Karpas-422 (cell line): ENCODE measurements at regions not wholly inside any gene's neighbourhood (a gene's known extent, or its start where the extent isn't known, plus 50 kb on each side); places are given as distances from the start of the nearest gene placed in this dataset.

Experiments used
- DNase-seq: peaks from one replicate; pipeline ENCODE4 v3.0.0-alpha.2; 2015
- H2AFZ ChIP-seq: fragments of 200-600 bp; sonication (generic); 2 replicates; pipeline ENCODE4 v1.6.1; 2014; ENCODE audit warnings: antibody characterized with exemption, low read length, mixed read lengths
- H3K27ac ChIP-seq: fragments of 200-600 bp; sonication (generic); 2 replicates; pipeline ENCODE4 v1.5.1; 2014; ENCODE audit warnings: mild to moderate bottlenecking, low read length, moderate library complexity
- H3K27me3 ChIP-seq: fragments of 200-600 bp; sonication (generic); 2 replicates; pipeline ENCODE4 v1.6.1; 2014; ENCODE audit warnings: low read length, mixed read lengths
- H3K36me3 ChIP-seq: fragments of 200-600 bp; sonication (generic); 2 replicates; pipeline ENCODE4 v1.6.1; 2014; ENCODE audit warnings: low read length, mixed read lengths; ENCODE audit not compliant: insufficient read depth
- H3K4me1 ChIP-seq: fragments of 200-600 bp; sonication (generic); 2 replicates; pipeline ENCODE4 v1.6.1; 2014; ENCODE audit warnings: mild to moderate bottlenecking, low read length, mixed read lengths
- H3K4me2 ChIP-seq: fragments of 200-600 bp; sonication (generic); 2 replicates; pipeline ENCODE4 v1.6.1; 2014; ENCODE audit warnings: low read length, low read depth, mild to moderate bottlenecking; ENCODE audit not compliant: poor library complexity, severe bottlenecking
- H3K4me3 ChIP-seq: fragments of 200-600 bp; sonication (generic); 2 replicates; pipeline ENCODE4 v1.5.1; 2014; ENCODE audit warnings: mild to moderate bottlenecking, antibody characterized with exemption, low read length, mixed read lengths
- H3K79me2 ChIP-seq: fragments of 200-600 bp; sonication (generic); 2 replicates; pipeline ENCODE4 v1.6.1; 2014; ENCODE audit warnings: mild to moderate bottlenecking, low read length, mixed read lengths
- H3K9ac ChIP-seq: fragments of 200-600 bp; sonication (generic); 2 replicates; pipeline ENCODE4 v1.6.0; 2014; ENCODE audit warnings: low read length
- H3K9me2 ChIP-seq: fragments of 200-600 bp; sonication (generic), shearing (Covaris generic); replicated peaks from 2 replicates; pipeline ENCODE4 v1.6.0; 2014; ENCODE audit warnings: mild to moderate bottlenecking, low read length, moderate library complexity; ENCODE audit not compliant: insufficient read depth
- H3K9me3 ChIP-seq: fragments of 300-700, 200-600 bp; sonication (generic); 2 replicates; pipeline ENCODE4 v1.6.1; 2014; ENCODE audit warnings: low read length, mixed read lengths
- H4K20me1 ChIP-seq: fragments of 200-600 bp; sonication (generic); 2 replicates; pipeline ENCODE4 v1.6.1; 2014; ENCODE audit warnings: mild to moderate bottlenecking, antibody characterized with exemption, low read length, low read depth; ENCODE audit not compliant: insufficient read depth

GRCh38 chr14:98888927-98889835 is 382.8 kb downstream of the BCL11B start:
- Histone ChIP-seq H3K9me2 (no peaks in the 10 kb centered on the region), H4K20me1 (no peaks in the 10 kb centered on the region), H3K27ac (no peak overlapping the region), H3K9ac (no peak overlapping the region), H3K4me2 (no peak overlapping the region), H2AFZ (no peak overlapping the region), H3K27me3 (no peaks in the 10 kb centered on the region), H3K79me2 (no peaks in the 10 kb centered on the region), H3K9me3 (no peaks in the 10 kb centered on the region; the same call in 1 of the 2 replicates), H3K36me3 (no peaks in the 10 kb centered on the region), H3K4me1 (no peaks in the 10 kb centered on the region), H3K4me3 (no peak overlapping the region)
- DNase-seq: no peak

DNA sequence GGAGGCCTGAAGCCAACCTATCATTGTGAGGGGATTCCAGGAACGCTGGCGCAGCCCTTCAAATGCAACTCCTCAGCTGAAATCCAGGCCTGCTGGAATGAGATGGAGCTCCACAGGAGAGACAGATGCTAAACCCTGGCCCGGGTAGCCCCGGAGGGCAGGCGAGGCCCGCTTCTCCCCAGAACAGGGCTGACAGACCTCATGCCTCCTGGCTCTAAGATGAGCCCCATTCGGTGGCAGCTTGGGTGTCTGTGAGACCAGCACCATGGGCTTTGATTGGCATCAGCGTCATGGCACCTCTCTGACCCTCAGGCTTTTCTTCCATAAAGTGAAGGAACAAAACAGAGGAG is 382.2 kb downstream of the BCL11B start:
- no peaks in the 10 kb centered on the region for H3K27me3 ChIP-seq
- no peaks in the 10 kb centered on the region for H3K4me1 ChIP-seq
- DNase-seq: no peak
- H4K20me1 ChIP-seq: no peaks in the 10 kb centered on the region
- H3K79me2 ChIP-seq: no peaks in the 10 kb centered on the region
- no peak overlapping the region for H2AFZ ChIP-seq
- no peak overlapping the region for H3K9ac ChIP-seq
- no peaks in the 10 kb centered on the region for H3K36me3 ChIP-seq
- H3K4me3 ChIP-seq: no peak overlapping the region
- no peak overlapping the region for H3K27ac ChIP-seq
- H3K9me2 ChIP-seq: no peaks in the 10 kb centered on the region
- H3K9me3 ChIP-seq: no peaks in the 10 kb centered on the region; the same call in 1 of the 2 replicates
- no peak overlapping the region for H3K4me2 ChIP-seq

- Histone ChIP-seq H3K27me3 (no peaks in the 10 kb centered on the region), H3K9ac (no peak overlapping the region), H3K4me1 (no peaks in the 10 kb centered on the region), H3K79me2 (no peaks in the 10 kb centered on the region), H3K4me3 (no peak overlapping the region), H3K27ac (no peak overlapping the region), H4K20me1 (no peaks in the 10 kb centered on the region), H2AFZ (no peak overlapping the region), H3K36me3 (no peaks in the 10 kb centered on the region), H3K4me2 (no peak overlapping the region), H3K9me2 (no peaks in the 10 kb centered on the region), H3K9me3 (no peaks in the 10 kb centered on the region; the same call in 1 of the 2 replicates)
- no peak for DNase-seq
Measured at GRCh38 chr14:98890556-98891340, 381.2 kb downstream of the BCL11B start.

DNA sequence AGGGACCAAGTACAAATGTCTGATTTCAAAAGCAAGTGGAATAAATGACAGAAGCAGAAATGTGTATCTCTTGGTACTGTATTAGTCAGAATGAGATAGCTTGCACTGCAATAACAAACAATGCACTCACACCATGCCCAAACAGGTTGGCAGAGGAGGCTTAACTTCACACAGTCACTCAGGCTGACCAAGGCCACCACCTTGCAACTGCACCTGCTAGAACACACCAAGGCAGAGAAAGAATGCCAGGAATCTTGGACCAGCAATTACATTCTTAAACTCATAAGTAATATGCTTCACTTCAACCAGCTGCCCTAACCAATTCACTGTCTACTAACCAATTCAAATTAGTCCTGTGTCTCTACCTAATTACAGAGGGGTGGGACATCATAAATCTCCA is 378.3 kb downstream of the BCL11B start:
- Histone ChIP-seq H3K9me2 (no peaks in the 10 kb centered on the region), H3K4me2 (no peak overlapping the region), H3K79me2 (no peaks in the 10 kb centered on the region), H2AFZ (no peak overlapping the region), H3K27me3 (no peaks in the 10 kb centered on the region), H3K36me3 (no peaks in the 10 kb centered on the region), H3K4me3 (no peak overlapping the region), H3K9ac (no peak overlapping the region), H4K20me1 (no peaks in the 10 kb centered on the region), H3K4me1 (no peaks in the 10 kb centered on the region), H3K27ac (no peak overlapping the region), H3K9me3 (no peaks in the 10 kb centered on the region; the same call in 1 of the 2 replicates)
- DNase-seq: no peak

GRCh38 chr14:98894600-98894999 is 377.4 kb downstream of the BCL11B start:
- Histone ChIP-seq H3K9me3 (no peaks in the 10 kb centered on the region; the same call in 1 of the 2 replicates), H3K4me2 (no peak overlapping the region), H3K27ac (no peak overlapping the region), H3K4me3 (no peak overlapping the region), H3K9ac (no peak overlapping the region), H3K79me2 (no peaks in the 10 kb centered on the region), H3K9me2 (no peaks in the 10 kb centered on the region), H3K4me1 (no peaks in the 10 kb centered on the region), H3K36me3 (no peaks in the 10 kb centered on the region), H2AFZ (no peak overlapping the region), H4K20me1 (no peaks in the 10 kb centered on the region), H3K27me3 (no peaks in the 10 kb centered on the region)
- DNase-seq: no peak

DNA sequence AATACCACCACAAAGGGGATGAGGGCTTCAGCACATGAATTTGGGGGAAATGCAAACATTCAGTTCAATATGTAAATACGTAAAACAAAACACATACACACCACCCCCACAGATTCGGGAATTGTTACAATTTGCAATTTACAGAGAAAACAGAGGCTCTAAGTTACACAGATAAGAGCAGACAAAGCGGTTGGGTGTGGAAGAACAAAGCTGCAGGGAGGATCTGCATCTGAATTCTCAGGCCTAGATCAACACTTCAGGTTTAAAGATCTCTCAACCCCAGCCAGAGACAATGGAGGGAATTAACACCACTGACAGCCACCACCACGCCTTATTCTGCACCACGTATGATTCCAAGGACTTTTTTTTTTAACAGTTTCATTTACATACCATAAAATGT is 375.5 kb downstream of the BCL11B start:
- no peak overlapping the region for H3K9ac ChIP-seq
- no peaks in the 10 kb centered on the region for H3K27me3 ChIP-seq
- H3K4me1 ChIP-seq: no peaks in the 10 kb centered on the region
- H3K9me3 ChIP-seq: no peaks in the 10 kb centered on the region; the same call in 1 of the 2 replicates
- H3K36me3 ChIP-seq: no peaks in the 10 kb centered on the region
- H2AFZ ChIP-seq: no peak overlapping the region
- DNase-seq: no peak
- no peaks in the 10 kb centered on the region for H4K20me1 ChIP-seq
- H3K27ac ChIP-seq: no peak overlapping the region
- no peak overlapping the region for H3K4me2 ChIP-seq
- H3K79me2 ChIP-seq: no peaks in the 10 kb centered on the region
- H3K4me3 ChIP-seq: no peak overlapping the region
- H3K9me2 ChIP-seq: no peaks in the 10 kb centered on the region

DNA sequence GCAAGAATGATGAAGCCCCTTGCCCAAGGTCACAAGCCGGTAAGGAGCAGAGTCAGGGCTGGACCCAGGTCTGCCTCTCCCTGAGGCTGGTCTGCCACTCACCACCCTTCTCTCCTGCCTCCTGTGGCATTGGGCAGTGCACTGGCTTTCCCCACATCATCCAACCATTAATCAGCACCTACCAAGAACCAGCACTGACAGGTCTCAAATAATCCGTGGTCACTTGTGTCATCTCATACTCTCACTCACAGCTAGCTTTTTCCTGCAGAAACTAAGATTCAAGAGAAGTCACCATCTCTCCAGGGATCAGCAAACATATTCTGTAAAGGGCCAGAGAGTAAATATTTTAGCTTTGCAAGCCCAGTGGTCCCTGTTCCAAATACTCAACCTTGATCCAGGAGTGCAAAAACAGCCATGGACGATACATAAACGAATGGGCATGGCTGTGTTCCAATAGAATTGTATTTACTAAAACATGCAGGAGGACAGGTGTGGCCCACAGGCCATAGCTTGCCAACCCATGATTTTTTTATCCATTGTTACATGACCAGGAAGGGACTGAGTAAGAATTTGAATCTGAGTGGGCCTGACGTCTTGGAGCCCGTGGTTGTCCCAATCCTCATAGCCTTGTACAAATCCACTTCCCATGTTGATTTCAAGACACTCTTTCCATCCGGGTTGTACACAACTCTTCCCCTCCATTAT is 374.2 kb downstream of the BCL11B start:
- H3K4me2 ChIP-seq: no peak overlapping the region
- H3K36me3 ChIP-seq: no peaks in the 10 kb centered on the region
- no peak overlapping the region for H3K4me3 ChIP-seq
- no peak for DNase-seq
- H3K9me2 ChIP-seq: no peaks in the 10 kb centered on the region
- H4K20me1 ChIP-seq: no peaks in the 10 kb centered on the region
- no peaks in the 10 kb centered on the region for H3K79me2 ChIP-seq
- no peak overlapping the region for H2AFZ ChIP-seq
- no peaks in the 10 kb centered on the region for H3K9me3 ChIP-seq
- H3K27me3 ChIP-seq: no peaks in the 10 kb centered on the region
- H3K9ac ChIP-seq: no peak overlapping the region
- no peaks in the 10 kb centered on the region for H3K4me1 ChIP-seq
- no peak overlapping the region for H3K27ac ChIP-seq

DNA sequence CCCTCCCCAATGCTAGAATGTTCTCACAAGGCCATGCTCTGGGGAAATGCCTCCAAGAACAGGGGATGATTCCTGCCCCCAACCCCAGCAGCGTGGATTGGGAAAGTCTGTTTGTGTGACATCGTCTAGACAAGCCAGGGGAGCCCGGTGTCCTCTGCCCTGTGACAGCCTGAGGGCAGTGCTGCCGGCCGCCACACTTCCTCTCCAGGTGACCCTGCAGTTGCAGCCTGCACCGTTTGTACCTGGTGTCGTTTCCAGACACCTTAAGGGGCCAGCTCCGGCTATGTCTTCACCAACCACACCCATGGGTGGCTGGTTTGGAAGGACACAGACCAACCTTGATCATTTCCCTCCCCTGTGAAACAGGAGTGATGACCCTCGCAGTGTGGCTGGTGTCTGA is 372.6 kb downstream of the BCL11B start:
- H3K36me3 ChIP-seq: no peaks in the 10 kb centered on the region
- no peaks in the 10 kb centered on the region for H4K20me1 ChIP-seq
- DNase-seq: no peak
- no peak overlapping the region for H3K9ac ChIP-seq
- no peaks in the 10 kb centered on the region for H3K9me2 ChIP-seq
- H2AFZ ChIP-seq: no peak overlapping the region
- no peak overlapping the region for H3K4me2 ChIP-seq
- no peaks in the 10 kb centered on the region for H3K9me3 ChIP-seq
- H3K27me3 ChIP-seq: no peaks in the 10 kb centered on the region
- no peak overlapping the region for H3K4me3 ChIP-seq
- no peaks in the 10 kb centered on the region for H3K79me2 ChIP-seq
- no peak overlapping the region for H3K27ac ChIP-seq
- H3K4me1 ChIP-seq: no peaks in the 10 kb centered on the region
